SK-N-SH (cell line): ENCODE measurements at regions not wholly inside any gene's neighbourhood (a gene's known extent, or its start where the extent isn't known, plus 50 kb on each side); places are given as distances from the start of the nearest gene placed in this dataset.
"Not testable (repeated sequence)": the region's sequence is repeated elsewhere in the genome, so short reads cannot be mapped to it uniquely, and the experiment has no call there.

Experiments
- CTCF ChIA-PET: fragments of 300-600, 350-600 bp; formaldehyde crosslinking; extraction: SDS; loops from one replicate; lab custom pipeline; 2021; lab: Yijun Ruan, JAX
- POLR2A ChIA-PET: fragments of 350-600 bp; sonication (Branson Sonifier 250); formaldehyde crosslinking; extraction: SDS; loops from one replicate; lab custom pipeline; 2020; ENCODE audit warnings: antibody characterized with exemption, inconsistent platforms; lab: Yijun Ruan, JAX
- DNase-seq: peaks from one replicate; pipeline ENCODE4 v3.0.0; 2012
- H2AFZ ChIP-seq: fragments of 200-600 bp; sonication (generic); 2 replicates; pipeline ENCODE4 v1.8.1; 2016; ENCODE audit warnings: antibody characterized with exemption, mild to moderate bottlenecking, low read depth
- H3F3A ChIP-seq: fragments of 200-600 bp; sonication (generic); replicated peaks from 2 replicates; pipeline ENCODE3; 2016; ENCODE audit warnings: antibody characterized with exemption, mild to moderate bottlenecking; ENCODE audit not compliant: insufficient read depth
- H3K27ac ChIP-seq, 2 experiments: fragments of 200-500 bp in 1 of 2; fragments of 200-600 bp in 1 of 2; sonication (Bioruptor generic) in 1 of 2; sonication (generic), shearing (Covaris generic) in 1 of 2; 2 replicates each; pipeline versions ENCODE4 v1.5.1 to v1.6.1; 2014 to 2016; ENCODE audit warnings: low read depth in 2 of 2, inconsistent platforms in 1 of 2, low read length in 1 of 2, mild to moderate bottlenecking in 1 of 2, mixed read lengths in 1 of 2
- H3K27me3 ChIP-seq: fragments of 200-600 bp; sonication (generic), shearing (Covaris generic); 2 replicates; pipeline ENCODE4 v1.6.1; 2016; ENCODE audit warnings: mixed run types; ENCODE audit not compliant: insufficient read depth
- H3K36me3 ChIP-seq, 2 experiments: fragments of 200-500 bp in 1 of 2; fragments of 200-600 bp in 1 of 2; sonication (Bioruptor generic) in 1 of 2; sonication (generic) in 1 of 2; replicated peaks in 1 of 2; 2 replicates each; pipeline versions ENCODE3 to v1.5.1; 2014 to 2016; ENCODE audit warnings: low read length in 1 of 2, mild to moderate bottlenecking in 1 of 2; ENCODE audit not compliant: insufficient read depth in 2 of 2, control insufficient read depth in 1 of 2
- H3K4me1 ChIP-seq, 2 experiments: fragments of 200-500 bp in 1 of 2; fragments of 200-600 bp in 1 of 2; sonication (Bioruptor generic) in 1 of 2; sonication (generic), shearing (Covaris generic) in 1 of 2; 2 replicates each; pipeline versions ENCODE4 v1.5.1 to v1.6.1; 2014 to 2016; ENCODE audit warnings: low read depth in 1 of 2, low read length in 1 of 2, mixed run types in 1 of 2; ENCODE audit not compliant: insufficient read depth in 2 of 2, control insufficient read depth in 1 of 2
- H3K4me2 ChIP-seq: fragments of 200-600 bp; sonication (generic), shearing (Covaris generic); 2 replicates; pipeline ENCODE4 v1.6.1; 2017; ENCODE audit warnings: mixed run types
- H3K4me3 ChIP-seq, 2 experiments: fragments of 200-500 bp in 1 of 2; fragments of 200-600 bp in 1 of 2; sonication (Bioruptor generic) in 1 of 2; sonication (generic), shearing (Covaris generic) in 1 of 2; 2 replicates each; pipeline versions ENCODE4 v1.5.1 to v1.8.1; 2014 to 2016; ENCODE audit warnings: low read depth in 2 of 2, inconsistent platforms in 1 of 2, low read length in 1 of 2, mild to moderate bottlenecking in 1 of 2, mixed read lengths in 1 of 2, moderate library complexity in 1 of 2
- H3K79me2 ChIP-seq: fragments of 200-600 bp; sonication (generic); 2 replicates; pipeline ENCODE4 v1.8.1; 2017; ENCODE audit warnings: mild to moderate bottlenecking; ENCODE audit not compliant: insufficient read depth
- H3K9ac ChIP-seq: fragments of 200-600 bp; sonication (generic); 2 replicates; pipeline ENCODE4 v1.6.1; 2017; ENCODE audit warnings: mixed run types
- H3K9me2 ChIP-seq: fragments of 200-600 bp; sonication (generic); 2 replicates; pipeline ENCODE4 v1.6.1; 2017; ENCODE audit warnings: mixed run types
- H3K9me3 ChIP-seq: fragments of 200-600 bp; sonication (generic); 2 replicates; pipeline ENCODE4 v1.6.1; 2017; ENCODE audit warnings: mixed run types, mild to moderate bottlenecking, moderate library complexity
- H4K20me1 ChIP-seq: fragments of 200-600 bp; sonication (generic); 2 replicates; pipeline ENCODE4 v1.6.1; 2017; ENCODE audit warnings: mild to moderate bottlenecking, mixed run types; ENCODE audit not compliant: insufficient read depth
- EP300 ChIP-seq, 2 experiments: IDR thresholded peaks; 2 replicates each; pipeline versions ENCODE4 v1.4.0 to v1.6.1; 2012; ENCODE audit warnings: borderline replicate concordance in 1 of 2, low read depth in 1 of 2, low read length in 1 of 2
- FOSL2 ChIP-seq: IDR thresholded peaks from 2 replicates; pipeline ENCODE4 v1.4.0; 2012; ENCODE audit warnings: low read depth, mild to moderate bottlenecking, moderate library complexity, borderline replicate concordance
- FOXM1 ChIP-seq: IDR thresholded peaks from 2 replicates; pipeline ENCODE4 v1.4.0; 2012; ENCODE audit warnings: low read depth, mild to moderate bottlenecking
- GATA2 ChIP-seq: sonication (generic); formaldehyde crosslinking; IDR thresholded peaks from 2 replicates; pipeline ENCODE4 v1.5.0; 2020; ENCODE audit warnings: mild to moderate bottlenecking, missing genetic modification reagents
- JUND ChIP-seq: IDR thresholded peaks from 2 replicates; pipeline ENCODE4 v1.4.0; 2012
- NFIC ChIP-seq: IDR thresholded peaks from 2 replicates; pipeline ENCODE4 v1.4.0; 2012; ENCODE audit warnings: borderline replicate concordance
- NRF1 ChIP-seq: IDR thresholded peaks from 2 replicates; pipeline ENCODE4 v1.6.1; 2012; ENCODE audit warnings: low read depth, mild to moderate bottlenecking, low read length
- PBX3 ChIP-seq: IDR thresholded peaks from 2 replicates; pipeline ENCODE4; 2012
- POLR2AphosphoS5 ChIP-seq: IDR thresholded peaks from 2 replicates; pipeline ENCODE4 v1.6.1; 2012; ENCODE audit warnings: low read depth, low read length
- RAD21 ChIP-seq: IDR thresholded peaks from 2 replicates; pipeline ENCODE4 v1.6.1; 2012; ENCODE audit warnings: mild to moderate bottlenecking, low read length
- RCOR1 ChIP-seq: fragments of 150-350 bp; IDR thresholded peaks from 2 replicates; pipeline ENCODE4 v1.6.1; 2017; ENCODE audit warnings: antibody characterized with exemption, low read length
- RFX5 ChIP-seq: IDR thresholded peaks from 2 replicates; pipeline ENCODE4 v1.6.1; 2012; ENCODE audit warnings: mild to moderate bottlenecking, improper control_type of control experiment, low read length
- RXRA ChIP-seq: IDR thresholded peaks from 2 replicates; pipeline ENCODE4 v1.4.0; 2012; ENCODE audit warnings: low read depth, mild to moderate bottlenecking, borderline replicate concordance
- TCF12 ChIP-seq: IDR thresholded peaks from 2 replicates; pipeline ENCODE4 v1.4.0; 2012
- TEAD4 ChIP-seq: IDR thresholded peaks from 2 replicates; pipeline ENCODE4 v1.4.0; 2012; ENCODE audit warnings: mild to moderate bottlenecking, borderline replicate concordance; ENCODE audit not compliant: insufficient read depth
- USF1 ChIP-seq: IDR thresholded peaks from 2 replicates; pipeline ENCODE4 v1.4.0; 2012; ENCODE audit warnings: low read depth, borderline replicate concordance
- WGBS: methylation state at CpG from one replicate; pipeline ENCODE4 v1.1.6; 2017; ENCODE audit warnings: low lambda C conversion rate; 5-methylcytosine and 5-hydroxymethylcytosine counted together

- TF ChIP-seq PBX3 (peak; percentile 97), USF1 (no peak), RFX5 (no peak), TEAD4 (peak; percentile 98), RCOR1 (peak; percentile 72), RAD21 (no peak)
Measured at GRCh38 chr12:87413784-87414183, 615.4 kb downstream of the C12orf50 start (continued).

GRCh38 chr12:87406926-87407325 lies 622.3 kb downstream of the C12orf50 start:
- Histone ChIP-seq H2AFZ (peak overlapping the region; percentile 33; the same call in 1 of the 2 replicates), H3K9me3 (no peaks in the 10 kb centered on the region), H3K27ac (peak overlapping the region; percentile 1 to 67; a peak in 2 of 4 replicates), H3K9me2 (no peaks in the 10 kb centered on the region), H3K4me3 (no peak overlapping the region; a peak in 1 of 4 replicates), H4K20me1 (no peaks in the 10 kb centered on the region), H3K79me2 (no peaks in the 10 kb centered on the region), H3K9ac (no peak overlapping the region)
- CTCF ChIA-PET = no interaction called here
- no peak for TF ChIP-seq PBX3
- TF ChIP-seq, all 33 proteins: peak for 0
- no peak for DNase-seq
- Histone ChIP-seq H3K27me3 (no peaks in the 10 kb centered on the region), H3K4me2 (no peak overlapping the region), H3F3A (peaks cover 14% of the 10 kb centered on the region), H3K4me1 (peaks cover 0 to 3% of the 10 kb centered on the region in 2 experiments; a peak in 1 of 4 replicates), H3K36me3 (no peaks in the 10 kb centered on the region)
- POLR2A ChIA-PET = interaction anchor here (0.6 kb wide), 1 partner anchor 1378 kb away, joined by 3 read pairs; no protein-coding TSS in a partner anchor
- WGBS = 31% methylated on average over 1 of the region's 1 CpG

- POLR2A ChIA-PET = no interaction called here
- no peak overlapping the region; the same call in 1 of the 2 replicates for H2AFZ ChIP-seq
- H3K36me3 ChIP-seq = no peaks in the 10 kb centered on the region
Measured at GRCh38 chr12:87405918-87406317, 623.3 kb downstream of the C12orf50 start.

GRCh38 chr12:87394168-87394567 lies 635.0 kb downstream of the C12orf50 start:
- H4K20me1 ChIP-seq, H3K79me2 ChIP-seq, H3K4me1 ChIP-seq, H3K4me2 ChIP-seq, H3K9ac ChIP-seq, CTCF ChIA-PET, H3K9me2 ChIP-seq, H3F3A ChIP-seq, H3K9me3 ChIP-seq, H3K4me3 ChIP-seq, H3K36me3 ChIP-seq, H3K27me3 ChIP-seq, H2AFZ ChIP-seq, DNase-seq, POLR2A ChIA-PET, H3K27ac ChIP-seq: not testable (repeated sequence)
- WGBS = 63% methylated on average over 4 of the region's 4 CpGs

More at GRCh38 chr12:87405918-87406317, 623.3 kb downstream of the C12orf50 start:
- H3K4me3 ChIP-seq = no peak overlapping the region
- H3K9me3 ChIP-seq = no peaks in the 10 kb centered on the region
- H3K27ac ChIP-seq = no peak overlapping the region
- TF ChIP-seq JUND = peak; percentile 69; the same call in 1 of the 2 replicates
- no peak for TF ChIP-seq POLR2AphosphoS5
- TF ChIP-seq PBX3 = peak; percentile 84
- peak in 1 of 2 experiments; percentile 63; a peak in 2 of 4 replicates for TF ChIP-seq EP300 (IDR thresholded peaks at IDR 0.05; ENCODE audit: borderline replicate concordance in 1 of 2, low read depth in 1 of 2, low read length in 1 of 2)
- TF ChIP-seq TEAD4 = 0 out of 2 replicates have a peak, but pooled peaks have one; percentile 38
- peak; percentile 36; the same call in 1 of the 2 replicates for TF ChIP-seq FOSL2
- TF ChIP-seq RXRA = no peak
- TF ChIP-seq TCF12 = peak; percentile 71; the same call in 1 of the 2 replicates
- TF ChIP-seq RAD21 = no peak
- TF ChIP-seq GATA2 (CRISPR knock-in tag) = no peak
- TF ChIP-seq NFIC = peak; percentile 49; the same call in 1 of the 2 replicates
- TF ChIP-seq FOXM1 = no peak
- no peak for TF ChIP-seq NRF1
- no peak overlapping the region for H3K4me2 ChIP-seq
- H4K20me1 ChIP-seq = no peaks in the 10 kb centered on the region
- peaks cover 14% of the 10 kb centered on the region for H3F3A ChIP-seq
- no peak overlapping the region for H3K9ac ChIP-seq
- H3K9me2 ChIP-seq = no peaks in the 10 kb centered on the region
- no peaks in the 10 kb centered on the region for H3K27me3 ChIP-seq
- no peaks in the 10 kb centered on the region for H3K79me2 ChIP-seq
- no peak for DNase-seq
- peaks cover 0 to 3% of the 10 kb centered on the region in 2 experiments; a peak in 1 of 4 replicates for H3K4me1 ChIP-seq
- CTCF ChIA-PET = no interaction called here
